Ureter (tissue), 1 donor: ENCODE measurements at regions not wholly inside any gene's neighbourhood (a gene's known extent, or its start where the extent isn't known, plus 50 kb on each side); places are given as distances from the start of the nearest gene placed in this dataset.
"Not testable (repeated sequence)": the region's sequence is repeated elsewhere in the genome, so short reads cannot be mapped to it uniquely, and the experiment has no call there.

Source experiments
- DNase-seq: peaks from one replicate; pipeline ENCODE4 v3.0.0-alpha.2; 2020; ENCODE audit warnings: low spot score
- donor health status: DM: yes; HTN: yes; CAD: no.

DNA sequence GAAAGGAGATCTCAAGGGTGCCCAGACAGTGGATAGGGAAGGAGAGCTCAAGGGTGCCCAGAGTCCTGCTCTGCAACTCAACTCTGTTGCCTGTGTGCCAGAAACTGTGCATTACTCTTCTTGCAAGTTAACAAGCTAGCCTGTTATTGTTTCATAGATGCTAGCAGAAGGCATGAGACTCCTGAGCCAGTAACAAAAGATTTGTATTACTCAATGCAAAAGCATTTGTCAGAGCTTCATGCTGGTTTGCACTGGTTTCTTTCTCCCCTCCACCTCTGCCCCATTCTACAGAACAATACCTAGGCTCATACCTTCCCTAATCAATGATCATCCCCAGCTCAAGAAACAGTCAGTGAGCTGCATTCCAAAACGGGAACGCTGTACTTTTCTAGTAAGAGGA, 124.5 kb upstream of the NEIL3 start:
- no peak for DNase-seq

DNA sequence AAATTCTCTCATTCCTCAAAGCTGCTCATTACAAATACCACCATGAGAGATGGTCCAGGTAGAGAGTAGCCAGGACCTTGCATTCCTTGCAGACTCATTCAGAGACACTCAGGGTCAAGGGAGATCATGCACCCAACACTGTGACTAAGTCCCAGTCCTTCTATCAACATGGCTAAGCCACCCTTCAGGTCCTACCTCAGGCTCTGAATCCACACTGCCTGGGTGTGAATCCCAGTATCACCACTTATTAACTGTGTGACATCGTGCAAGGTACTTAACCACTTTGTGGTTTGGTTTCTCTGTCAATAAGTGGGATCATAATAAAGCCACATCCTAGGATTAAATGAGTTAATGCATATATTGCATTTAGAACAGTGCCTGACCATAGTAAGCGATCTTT, 124.1 kb upstream of the NEIL3 start:
- no peak for DNase-seq

DNA sequence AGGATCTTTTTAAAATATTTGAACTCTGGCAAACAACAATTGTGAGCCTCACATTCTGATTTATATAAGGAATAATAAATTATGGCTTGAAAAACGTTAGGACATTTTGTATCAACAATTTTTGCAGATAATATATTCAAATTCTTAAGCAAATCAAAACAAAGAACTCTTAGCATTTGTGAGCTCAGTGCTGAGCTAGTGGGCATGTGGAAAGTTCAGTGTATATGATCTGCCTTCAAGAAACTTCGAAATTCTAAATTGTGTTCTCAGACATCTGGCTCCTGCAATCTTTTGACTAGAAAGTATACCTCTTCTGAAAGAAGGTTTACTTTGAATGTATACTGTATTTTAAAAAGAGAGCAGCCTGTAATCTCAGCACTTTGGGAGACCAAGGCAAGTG, 122.3 kb upstream of the NEIL3 start:
- no peak for DNase-seq

DNA sequence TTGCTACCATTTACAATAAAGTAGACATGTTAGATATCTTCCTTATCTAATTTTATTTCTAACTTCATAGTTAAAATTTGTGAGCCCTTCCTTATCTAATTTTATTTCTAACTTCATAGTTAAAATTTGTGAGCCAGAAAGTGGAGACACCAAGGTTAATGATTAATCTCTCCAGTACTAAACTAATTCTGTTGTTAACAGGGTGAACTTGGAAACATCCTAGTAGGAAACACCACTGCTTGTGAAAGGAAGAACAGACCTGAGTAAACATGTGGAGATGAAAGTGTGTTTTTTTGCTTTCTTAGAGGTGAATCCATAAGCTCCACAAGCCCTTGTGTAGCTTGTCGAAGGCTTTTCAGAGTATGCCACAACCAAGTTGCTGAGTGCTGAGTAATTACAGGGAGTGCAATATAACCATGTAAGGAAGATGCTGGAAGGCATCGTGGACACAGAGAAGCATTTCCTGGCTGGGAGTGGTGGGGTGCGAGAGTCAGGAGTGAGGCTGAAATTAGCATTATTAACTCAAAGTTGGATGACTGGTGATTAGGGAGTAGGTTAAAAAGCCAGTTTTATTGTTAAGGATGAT, 118.6 kb upstream of the NEIL3 start:
- no peak for DNase-seq

GRCh38 chr4:177191586-177191985, 118.1 kb upstream of the NEIL3 start:
- DNase-seq, result no peak

DNA sequence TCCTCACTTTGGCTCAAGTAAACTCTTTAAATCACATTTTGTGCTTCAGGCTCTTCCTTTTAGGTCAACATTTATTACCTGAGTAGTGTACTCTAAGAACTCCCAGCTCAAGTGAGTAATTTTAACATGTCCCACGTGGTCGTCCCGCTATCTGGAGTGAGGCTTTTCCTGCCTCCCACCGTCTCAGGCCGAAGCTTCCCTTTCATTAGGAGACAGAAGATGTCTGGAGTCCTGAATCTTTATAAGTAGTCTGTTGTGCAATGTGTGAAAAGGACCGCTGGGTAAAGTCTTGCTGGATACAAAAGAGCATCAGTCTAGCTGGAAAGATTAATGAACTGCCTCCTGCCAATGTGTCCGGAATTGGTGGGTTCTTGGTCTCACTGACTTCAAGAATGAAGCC, 117.7 kb upstream of the NEIL3 start:
- DNase-seq, result no peak

DNA sequence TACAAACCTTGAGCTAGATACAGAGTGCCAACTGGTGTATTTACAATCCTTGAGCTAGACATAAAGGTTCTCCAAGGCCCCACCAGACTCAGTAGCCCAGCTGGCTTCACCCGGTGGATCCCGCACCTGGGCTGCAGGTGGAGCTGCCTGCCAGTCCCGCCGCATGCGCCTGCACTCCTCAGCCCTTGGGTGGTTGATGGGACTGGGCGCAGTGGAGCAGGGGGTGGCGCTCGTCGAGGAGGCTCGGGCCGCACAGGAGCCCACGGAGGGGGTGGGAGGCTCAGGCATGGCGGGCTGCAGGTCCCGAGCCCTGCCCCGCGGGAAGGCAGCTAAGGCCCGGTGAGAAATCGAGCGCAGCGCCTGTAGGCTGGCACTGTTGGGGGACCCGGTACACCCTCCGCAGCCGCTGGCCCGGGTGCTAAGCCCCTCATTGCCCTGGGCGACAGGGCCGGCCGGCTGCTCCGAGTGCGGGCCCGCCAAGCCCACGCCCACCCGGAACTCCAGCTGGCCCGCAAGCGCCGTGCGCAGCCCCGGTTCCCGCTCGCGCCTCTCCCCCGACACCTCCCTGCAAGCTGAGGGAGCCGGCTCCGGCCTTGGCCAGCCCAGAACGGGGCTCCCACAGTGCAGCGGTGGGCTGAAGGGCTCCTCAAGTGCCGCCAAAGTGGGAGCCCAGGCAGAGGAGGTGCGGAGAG, 116.5 kb upstream of the NEIL3 start:
- not testable (repeated sequence) for DNase-seq

GRCh38 chr4:177194906-177195305, 114.8 kb upstream of the NEIL3 start:
- DNase-seq, result no peak

- DNase-seq, result no peak
Observed at GRCh38 chr4:177196615-177197014, 113.1 kb upstream of the NEIL3 start.

- DNase-seq, result no peak
Observed at GRCh38 chr4:177201614-177202013, 108.1 kb upstream of the NEIL3 start.

DNA sequence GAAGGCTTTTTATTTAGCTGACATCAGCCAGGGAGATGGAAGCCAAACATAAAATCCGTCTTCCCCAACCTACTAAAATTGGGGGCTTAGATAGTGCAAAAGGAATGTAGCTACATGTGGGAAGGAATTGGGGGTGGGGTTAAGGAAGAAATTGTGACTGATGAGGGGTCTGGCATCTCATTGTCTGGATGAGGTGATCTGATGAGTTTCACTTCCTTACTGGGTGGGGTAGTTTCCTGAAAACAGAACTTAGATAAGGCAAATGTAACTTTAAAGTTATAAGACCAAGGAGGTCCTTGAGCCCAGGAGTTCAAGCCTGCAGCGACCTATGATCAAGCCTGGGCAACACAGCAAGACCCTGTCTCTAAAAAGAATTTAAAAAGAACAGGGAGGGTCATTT, 105.5 kb upstream of the NEIL3 start:
- no peak for DNase-seq

DNA sequence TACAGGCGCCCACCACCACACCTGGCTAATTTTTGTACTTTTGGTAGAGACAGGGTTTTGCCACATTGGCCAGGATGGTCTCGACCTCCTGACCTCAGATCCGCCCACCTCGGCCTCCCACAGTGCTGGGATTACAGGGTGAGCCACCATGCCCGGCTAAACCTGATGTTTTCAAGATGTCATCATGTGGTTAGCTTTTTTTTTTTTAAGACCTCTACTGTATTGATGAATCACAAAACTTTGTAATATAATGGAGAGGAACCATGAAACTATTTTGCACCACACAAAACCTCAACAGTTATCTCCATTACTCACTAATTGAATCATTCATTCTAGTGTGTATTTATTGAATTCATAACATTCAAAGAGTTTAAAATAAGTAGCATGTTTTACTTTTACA, 94.7 kb upstream of the NEIL3 start:
- no peak for DNase-seq

- DNase-seq, result no peak
Observed at GRCh38 chr4:177220376-177220775, 89.3 kb upstream of the NEIL3 start.

GRCh38 chr4:177222781-177223180, 86.9 kb upstream of the NEIL3 start:
- DNase-seq, result no peak

- DNase-seq, result no peak
Observed at GRCh38 chr4:177225605-177226004, 84.1 kb upstream of the NEIL3 start.

GRCh38 chr4:177227636-177228035, 82.0 kb upstream of the NEIL3 start:
- no peak for DNase-seq

GRCh38 chr4:177228599-177228998, 81.1 kb upstream of the NEIL3 start:
- DNase-seq, result no peak

- no peak for DNase-seq
Observed at GRCh38 chr4:177229331-177229730, 80.3 kb upstream of the NEIL3 start.

GRCh38 chr4:177232473-177232872, 77.2 kb upstream of the NEIL3 start:
- no peak for DNase-seq

DNA sequence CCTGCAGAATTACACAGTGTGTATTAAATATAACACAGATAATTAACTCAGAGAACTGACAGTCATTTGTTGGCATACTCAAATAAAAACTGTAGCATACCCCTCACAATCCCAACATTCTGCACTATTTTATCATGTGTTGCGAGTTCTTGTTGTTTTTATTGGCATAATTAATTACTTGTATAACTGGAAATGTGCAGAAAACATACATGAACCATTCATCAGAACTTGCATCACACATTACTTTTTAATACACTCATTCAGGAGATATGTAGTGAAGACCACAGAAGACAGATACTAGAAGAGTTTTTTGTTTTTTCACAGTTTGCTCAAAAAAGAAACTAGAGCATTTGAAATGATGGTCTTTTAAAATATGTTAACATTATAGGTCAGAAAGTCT, 74.6 kb upstream of the NEIL3 start:
- DNase-seq, result no peak

GRCh38 chr4:177236886-177237285, 72.8 kb upstream of the NEIL3 start:
- DNase-seq, result no peak

- DNase-seq, result no peak
Observed at GRCh38 chr4:177237291-177237690, 72.4 kb upstream of the NEIL3 start.

DNA sequence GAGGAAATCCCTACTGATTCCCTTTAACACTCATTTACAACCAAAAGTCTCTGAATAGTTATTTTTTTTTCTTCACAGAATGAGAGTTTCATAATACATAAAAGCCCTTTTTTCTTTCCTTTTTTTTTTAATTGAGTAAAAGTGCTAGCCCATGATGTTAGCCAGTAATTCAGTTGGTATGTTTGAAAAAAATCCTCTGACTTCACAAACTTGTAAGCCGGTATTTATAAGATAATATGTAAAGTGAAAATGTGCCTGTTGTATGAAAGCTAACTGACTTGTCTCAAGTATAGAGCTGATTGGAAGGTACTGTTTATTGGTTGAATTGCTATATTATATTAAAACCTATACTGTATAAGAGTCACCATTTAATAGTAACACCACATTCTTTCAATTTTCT, 70.2 kb upstream of the NEIL3 start:
- no peak for DNase-seq

DNA sequence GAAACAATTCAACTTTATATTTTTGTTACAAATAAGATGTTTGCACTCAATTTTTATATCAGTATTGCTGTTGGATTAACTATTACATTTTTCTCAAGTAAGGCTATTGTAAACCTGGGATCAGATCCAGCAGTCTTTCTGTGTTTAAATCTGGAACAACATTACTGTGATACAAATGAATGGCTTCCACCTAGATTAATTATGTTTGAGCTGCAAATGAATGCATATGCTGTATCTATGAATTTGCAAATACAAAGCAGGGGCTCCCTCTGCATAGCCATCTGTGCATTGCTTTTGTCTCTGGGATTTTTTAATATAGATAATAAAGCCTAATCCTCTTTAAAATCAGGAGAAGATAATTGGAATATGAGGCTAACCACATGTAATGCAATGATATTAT, 69.8 kb upstream of the NEIL3 start:
- no peak for DNase-seq
